Bronchial epithelial cell (primary cell): ENCODE measurements at regions not wholly inside any gene's neighbourhood (a gene's known extent, or its start where the extent isn't known, plus 50 kb on each side); places are given as distances from the start of the nearest gene placed in this dataset.

ENCODE experiments used
- DNase-seq: peaks from one replicate; pipeline ENCODE4 v3.0.0-alpha.2; 2010; ENCODE audit warnings: low read depth
- FAIRE-seq: peaks from 2 replicates; lab custom pipeline; 2011; peaks lifted over from hg19 to GRCh38; lab: Jason Lieb, UNC
- H3K27me3 ChIP-seq: 2 replicates; pipeline ENCODE4 v1.5.1; 2011; ENCODE audit warnings: low read length; ENCODE audit not compliant: control insufficient read depth, insufficient read depth
- H3K36me3 ChIP-seq: 2 replicates; pipeline ENCODE4 v1.5.1; 2011; ENCODE audit warnings: low read length; ENCODE audit not compliant: control insufficient read depth, insufficient read depth
- H3K4me3 ChIP-seq: 2 replicates; pipeline ENCODE4 v1.5.1; 2011; ENCODE audit warnings: mild to moderate bottlenecking, low read depth, low read length, control low read depth
- TF ChIP-seq, protein P1 (sequence below): IDR thresholded peaks from 2 replicates; pipeline ENCODE4 v1.5.1; 2011; ENCODE audit warnings: mild to moderate bottlenecking, moderate library complexity, low read length, control low read depth, inconsistent platforms; ENCODE audit not compliant: insufficient read depth, severe bottlenecking

DNA sequence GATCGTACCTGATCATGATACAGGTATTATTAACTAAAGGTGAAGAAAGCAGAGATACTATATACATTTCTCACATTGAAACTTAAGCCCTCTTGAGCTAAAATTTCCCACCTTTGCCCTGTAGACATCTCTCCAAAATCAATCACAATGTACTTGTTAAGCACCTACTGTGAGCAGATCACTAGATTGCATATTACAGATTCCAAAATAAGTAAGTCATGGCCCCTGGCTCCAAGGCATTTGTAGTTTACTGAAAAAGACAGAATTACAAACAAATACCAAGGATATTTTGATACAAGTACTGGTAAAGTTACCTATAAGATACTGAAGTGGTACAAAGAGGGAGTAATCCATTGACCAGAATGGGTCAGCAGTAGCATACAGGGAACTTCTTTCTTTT is 455.3 kb downstream of the STK39 start:
- no peaks in the 10 kb centered on the region for H3K27me3 ChIP-seq
- TF ChIP-seq, protein P1, sequence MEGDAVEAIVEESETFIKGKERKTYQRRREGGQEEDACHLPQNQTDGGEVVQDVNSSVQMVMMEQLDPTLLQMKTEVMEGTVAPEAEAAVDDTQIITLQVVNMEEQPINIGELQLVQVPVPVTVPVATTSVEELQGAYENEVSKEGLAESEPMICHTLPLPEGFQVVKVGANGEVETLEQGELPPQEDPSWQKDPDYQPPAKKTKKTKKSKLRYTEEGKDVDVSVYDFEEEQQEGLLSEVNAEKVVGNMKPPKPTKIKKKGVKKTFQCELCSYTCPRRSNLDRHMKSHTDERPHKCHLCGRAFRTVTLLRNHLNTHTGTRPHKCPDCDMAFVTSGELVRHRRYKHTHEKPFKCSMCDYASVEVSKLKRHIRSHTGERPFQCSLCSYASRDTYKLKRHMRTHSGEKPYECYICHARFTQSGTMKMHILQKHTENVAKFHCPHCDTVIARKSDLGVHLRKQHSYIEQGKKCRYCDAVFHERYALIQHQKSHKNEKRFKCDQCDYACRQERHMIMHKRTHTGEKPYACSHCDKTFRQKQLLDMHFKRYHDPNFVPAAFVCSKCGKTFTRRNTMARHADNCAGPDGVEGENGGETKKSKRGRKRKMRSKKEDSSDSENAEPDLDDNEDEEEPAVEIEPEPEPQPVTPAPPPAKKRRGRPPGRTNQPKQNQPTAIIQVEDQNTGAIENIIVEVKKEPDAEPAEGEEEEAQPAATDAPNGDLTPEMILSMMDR, result no peak
- DNase-seq (no peak), FAIRE-seq (no peak)
- H3K4me3 ChIP-seq, result no peak overlapping the region
- no peaks in the 10 kb centered on the region for H3K36me3 ChIP-seq

DNA sequence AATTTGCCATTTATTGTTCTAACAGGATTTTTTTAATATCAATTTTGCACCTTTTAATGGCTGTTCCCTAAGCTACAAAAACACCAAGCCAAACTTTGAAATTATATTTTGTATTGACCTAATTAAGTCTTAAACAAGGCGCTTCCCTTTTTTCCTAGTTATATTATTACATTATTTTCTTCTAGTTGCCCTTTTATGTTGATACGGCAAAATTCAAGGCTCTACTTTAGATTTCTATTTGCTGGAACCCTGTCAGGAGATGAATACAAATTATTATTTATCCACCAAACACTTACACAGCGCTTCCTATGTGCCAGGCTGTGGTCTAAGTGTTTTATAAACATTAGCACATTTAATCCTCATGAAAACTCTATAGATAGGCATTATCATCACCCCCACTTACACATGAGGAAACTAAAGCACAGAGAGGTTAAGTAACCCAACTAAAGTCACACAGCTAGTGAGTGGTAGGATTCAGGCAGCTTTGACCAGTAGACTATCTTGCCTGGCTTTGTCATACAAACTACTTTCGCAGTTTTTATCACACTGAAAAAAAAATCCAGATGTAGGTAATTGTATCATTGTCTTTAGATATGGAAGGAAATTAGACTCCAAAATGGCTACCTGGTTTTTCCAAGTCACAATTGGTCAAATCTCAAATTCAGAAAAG is 456.5 kb downstream of the STK39 start:
- DNase-seq (no peak), FAIRE-seq (no peak)

GRCh38 chr2:167790189-167790588 is 457.2 kb downstream of the STK39 start:
- Histone ChIP-seq H3K36me3 (no peaks in the 10 kb centered on the region), H3K4me3 (no peak overlapping the region), H3K27me3 (no peaks in the 10 kb centered on the region)
- FAIRE-seq (no peak), DNase-seq (no peak)
- TF ChIP-seq, protein P1, result no peak

More for the DNA sequence above, 456.5 kb downstream of the STK39 start:
- Histone ChIP-seq H3K27me3 (no peaks in the 10 kb centered on the region), H3K36me3 (no peaks in the 10 kb centered on the region), H3K4me3 (no peak overlapping the region)
- TF ChIP-seq, protein P1, result no peak

- FAIRE-seq, result no peak
- no peaks in the 10 kb centered on the region for H3K27me3 ChIP-seq
- TF ChIP-seq, protein P1, result no peak
Measured at GRCh38 chr2:167787562-167787961, 459.8 kb downstream of the STK39 start.

DNA sequence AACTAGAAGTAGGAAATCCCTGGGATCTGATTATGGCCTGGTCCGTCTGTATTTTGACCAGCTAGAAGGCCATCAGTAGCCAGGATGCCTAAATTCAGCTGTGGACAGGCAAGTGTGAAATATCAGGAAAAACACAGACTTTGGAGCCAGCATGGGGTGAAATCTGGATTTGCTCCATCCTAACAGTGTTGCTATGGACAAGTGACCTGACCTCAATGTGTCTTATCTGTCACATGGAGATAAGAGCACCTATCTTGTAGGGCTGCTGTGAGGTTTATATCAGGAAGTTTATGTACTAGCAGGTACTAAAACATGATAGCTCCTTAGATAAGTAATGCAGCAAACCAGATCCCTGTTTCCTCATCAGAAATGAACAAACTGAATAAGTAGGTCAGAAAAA is 460.4 kb downstream of the STK39 start:
- H3K4me3 ChIP-seq, result no peak overlapping the region
- no peaks in the 10 kb centered on the region for H3K36me3 ChIP-seq
- FAIRE-seq, result no peak
- no peak for DNase-seq
- TF ChIP-seq, protein P1, result no peak
- no peaks in the 10 kb centered on the region for H3K27me3 ChIP-seq

More at GRCh38 chr2:167787562-167787961, 459.8 kb downstream of the STK39 start:
- Histone ChIP-seq H3K4me3 (no peak overlapping the region), H3K36me3 (no peaks in the 10 kb centered on the region)
- no peak for DNase-seq
